ENCODE measurements at regions not wholly inside any gene's neighbourhood (a gene's known extent, or its start where the extent isn't known, plus 50 kb on each side); places are given as distances from the start of the nearest gene placed in this dataset.
"Not testable (repeated sequence)": the region's sequence is repeated elsewhere in the genome, so short reads cannot be mapped to it uniquely, and the experiment has no call there.

DNA sequence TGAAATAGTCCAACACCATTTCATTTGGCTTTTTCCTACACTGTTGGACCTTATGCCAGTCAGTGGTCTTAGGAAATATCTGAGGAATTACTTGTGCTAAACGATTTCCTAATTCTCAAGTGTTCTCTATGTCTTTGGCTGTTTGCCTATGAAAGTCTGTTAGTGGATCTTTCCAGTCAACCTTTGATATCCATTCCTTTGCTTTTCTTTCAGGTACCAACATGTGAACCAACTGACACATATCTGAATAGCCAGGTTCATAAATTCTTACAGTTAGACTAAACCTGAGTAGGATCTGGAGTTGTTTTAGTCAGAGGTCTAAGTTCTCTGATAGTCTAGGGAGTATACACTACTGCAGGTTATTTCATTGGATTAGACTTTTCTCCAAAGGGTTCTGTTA lies 343.5 kb upstream of the LRRC3B start:
- DNase-seq (ENCODE audit: low read depth), result no peak

DNA sequence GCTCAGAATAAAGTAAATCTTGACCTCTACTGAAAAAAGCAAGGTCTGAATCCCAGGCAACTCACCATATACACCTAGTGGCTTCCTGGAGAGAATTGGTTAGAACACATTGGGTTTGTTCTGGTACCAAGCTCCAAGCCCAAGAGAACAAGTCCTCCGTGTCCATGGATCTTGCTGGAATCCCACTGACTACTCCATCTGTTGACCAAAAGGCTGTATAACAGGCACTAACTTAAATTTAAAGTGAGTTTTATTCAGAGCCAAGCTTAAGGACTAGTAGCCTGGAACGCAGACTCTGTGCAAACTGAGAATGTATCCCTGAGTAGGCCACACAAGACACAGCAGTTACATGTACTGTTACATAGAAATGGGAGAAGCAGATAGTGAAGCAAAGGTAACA lies 342.1 kb upstream of the LRRC3B start:
- no peak for DNase-seq (ENCODE audit: low read depth)

DNA sequence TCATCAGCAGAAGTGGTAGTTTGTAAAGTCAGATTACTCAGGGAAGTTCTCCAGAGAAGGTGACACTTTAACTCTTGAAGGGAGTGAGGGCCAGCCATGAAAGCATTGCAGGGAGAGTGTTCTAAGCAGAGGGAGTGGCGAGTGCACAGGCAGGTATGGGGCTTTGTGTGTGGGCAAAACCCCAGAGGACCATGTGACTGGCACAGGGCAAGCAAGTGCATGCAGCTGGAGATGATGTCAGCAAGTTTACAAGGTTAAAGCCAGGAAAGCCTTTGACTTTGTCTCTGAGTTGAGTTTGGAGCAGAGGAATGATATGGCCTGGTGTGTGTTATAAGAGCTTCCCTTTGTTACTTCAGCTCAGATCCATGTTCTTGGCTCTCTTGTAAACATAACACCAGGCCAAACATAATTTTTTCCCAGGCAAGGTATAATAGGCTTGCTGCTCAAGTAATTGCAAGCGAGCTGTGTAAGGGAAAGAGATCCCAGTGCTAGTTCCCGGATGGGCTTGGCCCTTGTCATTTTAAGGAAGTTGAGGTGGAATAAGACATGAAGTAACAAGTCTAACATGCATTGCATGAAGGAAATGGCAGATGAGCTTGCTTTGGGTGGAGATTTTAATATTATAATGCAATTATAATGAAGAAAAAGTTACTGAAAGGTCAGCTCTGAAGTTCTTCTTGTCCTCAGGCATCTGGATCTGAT lies 341.1 kb upstream of the LRRC3B start:
- DNase-seq (ENCODE audit: low read depth), result no peak

DNA sequence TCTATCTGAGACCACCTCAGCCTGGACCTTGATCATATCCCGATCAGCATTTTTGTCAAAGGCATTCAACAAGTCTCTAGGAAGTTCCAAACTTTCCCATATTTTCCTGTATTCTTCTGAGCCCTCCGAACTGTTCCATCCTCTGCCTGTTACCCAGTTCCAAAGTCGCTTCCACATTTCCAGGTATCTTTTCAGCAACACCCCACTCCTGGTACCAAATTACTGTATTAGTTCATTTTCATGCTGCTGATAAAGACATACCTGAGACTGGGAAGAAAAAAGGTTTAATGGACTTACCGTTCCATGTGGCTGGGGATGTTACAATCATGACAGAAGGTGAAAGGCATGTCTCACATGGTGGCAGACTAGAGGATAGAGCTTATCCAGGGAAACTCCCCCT lies 338.1 kb upstream of the LRRC3B start:
- DNase-seq (ENCODE audit: low read depth), result not testable (repeated sequence)

DNA sequence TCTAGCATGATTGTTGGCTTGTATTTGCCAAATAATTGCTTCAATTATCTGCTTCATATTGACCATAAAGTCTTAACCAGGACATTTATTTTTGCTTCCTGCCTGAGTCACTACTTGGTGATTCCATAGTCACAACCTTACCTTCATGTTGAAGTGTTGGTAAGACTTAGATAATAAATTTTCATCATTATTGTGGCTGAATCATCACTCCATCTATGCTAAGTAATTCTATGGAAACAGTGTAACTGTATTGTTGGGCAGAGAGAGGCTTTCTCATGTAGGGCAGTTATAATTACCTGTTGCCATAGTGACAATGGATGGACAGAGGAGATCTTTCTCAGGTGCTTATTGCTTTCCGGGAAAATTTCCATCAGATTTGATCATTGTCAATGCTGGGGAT lies 330.7 kb upstream of the LRRC3B start:
- DNase-seq (ENCODE audit: low read depth), result no peak

DNA sequence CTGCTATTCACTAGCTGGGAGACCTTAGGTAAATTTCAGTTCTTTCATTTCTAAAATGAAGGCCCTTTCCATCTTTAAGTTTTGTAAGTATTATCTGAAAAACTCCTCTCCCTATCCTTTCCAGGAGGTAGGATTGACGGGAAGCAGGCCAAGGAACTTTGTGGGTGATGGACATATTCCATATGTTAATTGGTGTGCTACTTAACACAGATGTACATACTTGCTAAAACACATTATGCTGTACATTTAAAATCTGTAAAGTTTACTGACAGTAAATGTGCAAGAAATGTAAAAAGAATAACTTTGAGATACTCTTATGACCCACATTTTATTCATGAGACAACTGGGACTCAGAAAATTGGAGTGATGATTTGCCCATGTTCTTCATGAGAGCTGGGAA lies 329.8 kb upstream of the LRRC3B start:
- no peak for DNase-seq (ENCODE audit: low read depth)

DNA sequence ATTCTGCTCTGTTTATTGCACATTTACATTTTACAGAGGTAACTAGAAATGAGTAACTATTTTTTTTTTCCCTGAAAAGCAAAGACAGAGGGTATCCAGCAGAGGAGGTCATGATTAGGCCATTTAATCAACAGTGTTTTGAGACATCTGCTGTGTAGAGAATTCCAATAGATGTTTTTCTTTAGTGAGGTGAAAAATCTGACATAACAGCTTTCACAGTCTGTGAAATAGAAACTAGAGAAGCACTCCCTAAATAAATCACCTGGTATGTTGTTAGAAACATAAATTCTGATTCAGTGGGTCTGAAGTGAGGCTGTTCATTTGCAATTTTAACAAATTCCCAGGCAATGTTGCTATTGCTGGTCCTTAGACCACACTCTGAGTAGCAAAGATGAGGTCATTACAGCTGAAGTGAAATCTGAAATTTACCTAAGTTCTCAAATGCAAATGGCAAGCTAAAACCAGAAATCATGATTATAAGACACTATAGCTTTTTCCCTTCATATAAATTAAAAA lies 329.2 kb upstream of the LRRC3B start:
- no peak for DNase-seq (ENCODE audit: low read depth)

DNA sequence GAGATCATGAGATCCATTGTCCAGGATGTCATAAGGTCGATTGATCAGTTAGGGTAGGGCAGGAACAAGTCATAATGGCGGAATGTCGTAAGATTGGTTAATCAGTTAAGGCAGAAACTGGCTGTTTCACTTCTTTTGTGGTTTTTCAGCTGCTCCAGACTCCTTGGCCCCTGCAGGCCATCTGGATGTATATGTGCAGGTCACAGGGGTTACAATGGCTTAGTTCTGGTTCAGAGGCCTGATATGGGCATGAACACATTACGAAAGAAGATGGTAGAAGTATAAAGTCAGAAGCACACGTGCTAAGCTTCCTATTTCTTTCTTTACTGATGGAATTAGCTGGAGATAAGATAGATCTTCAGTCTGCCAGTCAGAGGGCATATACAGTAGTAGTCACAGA lies 315.4 kb upstream of the LRRC3B start:
- no peak for DNase-seq (ENCODE audit: low read depth)

DNA sequence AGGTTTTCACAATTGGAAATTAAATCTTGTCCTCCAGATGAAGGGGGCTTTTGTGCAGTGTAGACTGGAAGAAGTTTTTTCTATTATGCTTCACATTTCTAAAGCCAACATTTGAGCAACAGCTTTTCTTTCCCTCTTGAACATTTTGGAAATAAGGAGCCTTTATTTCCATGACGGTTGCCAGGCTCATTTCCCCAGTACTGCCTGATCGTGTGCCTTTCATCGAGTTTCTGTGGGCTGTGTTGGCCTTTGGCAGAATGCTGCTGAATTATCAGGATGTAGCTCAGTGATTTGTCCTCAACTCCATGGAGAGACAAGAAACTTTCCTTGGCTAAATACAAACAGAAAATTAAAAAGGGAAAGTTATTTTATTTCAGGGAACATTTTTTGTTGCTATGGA lies 314.8 kb upstream of the LRRC3B start:
- no peak for DNase-seq (ENCODE audit: low read depth)

DNA sequence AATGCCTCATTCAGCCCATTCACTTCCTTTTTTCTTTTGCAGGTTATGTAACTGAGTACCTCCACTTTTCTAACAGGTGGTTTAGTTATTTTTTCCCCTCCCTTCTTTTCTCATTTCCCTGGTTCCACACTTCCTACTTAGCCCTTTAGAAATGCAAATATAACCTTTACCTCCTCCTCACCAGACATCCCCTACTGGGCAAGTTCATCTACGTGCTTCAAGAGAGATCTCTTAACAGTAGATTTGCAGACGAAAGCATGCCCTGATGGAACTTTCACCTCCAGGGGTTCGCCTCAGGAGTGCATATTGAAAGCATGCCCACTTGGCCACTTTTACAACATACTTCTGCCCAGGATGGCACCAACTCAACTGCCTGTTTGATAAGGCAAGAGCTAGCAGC lies 314.1 kb upstream of the LRRC3B start:
- no peak for DNase-seq (ENCODE audit: low read depth)

DNA sequence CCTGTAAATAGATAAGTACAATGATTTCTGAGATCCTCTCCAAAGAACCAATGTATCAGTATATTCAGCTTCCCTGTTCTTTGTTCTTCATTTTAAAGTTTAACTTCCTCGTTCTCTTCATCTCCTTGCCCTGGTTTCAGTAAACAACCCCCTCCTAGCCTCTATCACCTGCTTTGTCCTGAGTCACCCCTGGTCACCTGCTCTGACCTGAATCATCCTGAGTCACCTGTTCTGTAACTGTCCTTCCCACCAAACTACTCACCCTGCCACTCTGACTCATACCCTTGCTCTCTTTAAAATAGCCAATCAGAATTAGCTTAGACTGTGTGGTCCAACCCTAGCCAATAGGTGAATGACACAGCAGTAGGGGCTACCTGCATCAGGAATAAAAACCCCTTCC lies 313.0 kb upstream of the LRRC3B start:
- DNase-seq (ENCODE audit: low read depth), result not testable (repeated sequence)

DNA sequence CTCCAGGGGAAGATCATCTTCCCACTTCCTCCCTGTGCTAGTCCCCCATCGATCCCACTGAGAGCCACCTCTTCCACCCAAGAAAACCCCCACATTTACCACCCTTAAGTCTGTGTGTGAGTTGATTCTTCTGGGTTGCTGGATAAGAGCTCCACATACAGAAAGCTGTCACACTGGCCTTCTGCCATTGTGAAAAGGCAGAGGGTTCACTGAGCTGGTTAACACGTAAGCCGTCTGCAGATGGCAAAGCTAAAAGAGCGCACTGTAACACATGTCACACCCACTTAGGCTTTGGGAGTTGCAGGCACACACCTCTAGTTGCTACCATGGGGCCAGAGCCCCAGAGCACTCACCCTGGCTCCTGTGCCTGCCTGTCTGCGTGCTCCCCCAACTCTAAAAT lies 309.8 kb upstream of the LRRC3B start:
- DNase-seq (ENCODE audit: low read depth), result no peak

DNA sequence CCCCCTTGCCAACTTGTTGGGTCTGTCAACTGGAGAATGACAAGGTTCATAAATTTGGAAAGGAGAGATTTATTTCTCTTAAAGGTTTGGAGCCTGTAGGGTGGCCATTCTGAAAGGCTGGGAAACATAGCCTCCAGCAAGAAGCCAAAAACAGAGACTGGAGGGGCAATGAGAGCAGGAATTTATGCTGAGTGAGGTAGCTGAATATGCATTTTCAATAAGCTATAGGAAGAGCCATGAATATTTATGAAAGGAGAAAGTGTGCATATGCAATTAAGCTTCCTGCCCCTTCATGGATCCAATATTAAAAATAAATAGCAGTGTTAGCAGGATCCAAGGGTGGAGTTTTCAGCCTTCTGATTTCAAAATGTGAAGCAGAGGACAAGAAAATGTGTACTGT lies 306.1 kb upstream of the LRRC3B start:
- no peak for DNase-seq (ENCODE audit: low read depth)

DNA sequence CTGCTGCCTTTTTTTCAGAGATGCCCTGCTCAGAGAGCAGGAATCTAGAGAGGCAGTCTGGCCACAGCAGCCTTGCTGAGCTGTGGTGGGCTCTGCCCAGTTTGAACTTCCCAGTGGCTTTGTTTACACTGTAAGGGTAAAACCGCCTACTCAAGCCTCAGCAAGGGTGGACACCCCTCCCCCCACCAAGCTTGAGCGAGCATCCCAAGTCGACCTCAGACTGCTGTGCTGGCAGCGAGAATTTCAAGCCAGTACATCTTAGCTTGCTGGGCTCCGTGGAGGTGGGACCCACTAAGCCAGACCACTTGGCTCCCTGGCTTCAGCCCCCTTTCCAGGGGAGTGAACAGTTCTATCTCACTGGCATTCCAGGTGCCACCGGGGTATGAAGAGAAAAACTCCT lies 298.8 kb upstream of the LRRC3B start:
- DNase-seq (ENCODE audit: low read depth), result not testable (repeated sequence)

DNA sequence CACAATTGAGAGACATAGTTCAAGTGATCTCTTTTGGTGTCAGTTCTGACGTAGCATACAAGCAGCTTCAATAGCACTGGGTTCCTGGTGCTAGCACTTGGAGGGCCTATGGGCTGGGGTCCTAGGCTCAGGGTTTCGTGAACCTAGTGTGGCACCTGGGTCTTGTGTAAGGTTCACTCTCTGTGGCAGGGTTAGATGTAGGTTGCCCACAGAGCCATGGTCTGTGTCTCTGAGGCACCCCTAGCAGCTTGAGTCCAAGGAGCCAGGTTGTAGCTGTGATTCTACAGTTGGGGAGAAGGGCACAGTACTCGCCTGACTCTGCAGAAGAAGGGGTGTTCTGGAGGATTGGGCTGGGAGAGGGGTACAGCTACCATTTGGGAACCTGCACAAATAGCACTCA lies 282.6 kb upstream of the LRRC3B start:
- DNase-seq (ENCODE audit: low read depth), result no peak

DNA sequence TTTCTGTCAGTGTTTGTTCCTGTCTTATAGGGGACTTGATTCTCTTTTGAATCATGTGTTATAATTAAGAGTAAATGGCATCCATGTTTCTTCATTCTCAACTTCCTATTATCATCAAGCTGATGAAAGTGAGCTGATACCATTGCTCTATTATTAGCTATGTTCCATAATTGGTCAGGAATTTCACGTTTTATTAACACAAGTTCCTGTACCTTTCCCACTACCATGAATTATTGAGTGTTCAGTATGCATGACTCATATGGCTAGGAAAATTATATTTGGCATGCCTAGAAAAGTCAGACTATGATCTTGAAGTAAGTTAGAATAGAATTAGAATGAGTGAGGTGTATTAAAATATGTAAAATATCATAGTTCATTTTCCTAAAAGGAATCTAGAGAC lies 278.9 kb upstream of the LRRC3B start:
- no peak for DNase-seq (ENCODE audit: low read depth)

DNA sequence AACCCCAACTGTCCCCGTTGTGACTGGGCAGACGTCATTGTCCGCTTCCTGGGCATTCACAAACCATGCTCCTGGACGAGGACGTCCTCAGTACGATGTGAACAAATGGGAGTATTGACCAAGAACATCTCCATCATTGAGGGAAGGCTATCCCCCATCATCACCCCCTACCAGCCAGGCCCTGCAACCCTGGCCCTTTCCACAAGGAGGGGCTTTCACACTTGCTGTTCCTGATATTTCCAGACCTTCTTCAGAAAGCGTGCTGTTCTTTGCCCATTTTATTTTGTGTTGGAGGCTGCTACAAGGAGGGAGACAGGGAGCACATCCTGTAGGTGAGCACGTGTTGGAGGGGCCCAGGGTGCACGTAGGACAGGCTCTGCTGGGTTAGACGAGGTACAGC lies 277.0 kb upstream of the LRRC3B start:
- DNase-seq (ENCODE audit: low read depth), result no peak

DNA sequence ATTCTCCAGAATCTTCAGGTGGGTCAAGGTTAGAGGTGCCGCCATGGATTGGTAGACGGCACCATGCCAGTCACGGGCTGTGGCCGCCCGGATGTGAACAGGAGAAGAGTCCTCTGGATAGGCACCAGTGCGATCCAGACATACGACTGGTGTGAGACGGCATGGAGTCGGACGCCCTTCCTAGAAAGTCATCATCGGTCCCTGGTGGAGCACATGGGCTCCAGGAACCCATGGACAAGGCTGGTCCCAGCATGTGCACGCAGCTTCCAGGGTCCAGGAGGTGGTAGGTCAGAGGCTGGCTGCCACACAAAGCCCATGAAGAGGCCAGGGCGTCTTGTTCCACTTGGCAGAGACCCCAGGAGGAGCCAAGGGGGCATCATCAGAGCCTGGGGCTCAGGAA lies 276.1 kb upstream of the LRRC3B start:
- DNase-seq (ENCODE audit: low read depth), result no peak

DNA sequence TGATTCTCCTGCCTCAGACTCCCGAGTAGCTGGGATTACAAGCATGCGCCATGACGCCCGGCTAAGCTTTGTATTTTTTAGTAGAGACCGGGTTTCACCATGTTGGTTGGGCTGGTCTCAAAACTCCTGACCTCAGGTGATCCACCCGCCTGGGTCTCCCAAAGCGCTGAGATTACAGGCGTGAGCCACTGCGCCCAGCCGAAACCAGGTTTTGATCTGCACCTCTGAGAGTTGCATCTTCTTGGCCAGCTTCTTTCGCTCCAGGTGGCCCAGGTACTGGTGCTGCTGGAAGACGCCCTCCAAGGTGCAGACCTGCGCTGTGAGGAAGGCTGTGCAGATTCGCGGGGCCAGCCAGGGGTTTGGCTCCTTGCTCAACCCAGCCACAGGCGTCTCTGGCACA lies 275.4 kb upstream of the LRRC3B start:
- no peak for DNase-seq (ENCODE audit: low read depth)

DNA sequence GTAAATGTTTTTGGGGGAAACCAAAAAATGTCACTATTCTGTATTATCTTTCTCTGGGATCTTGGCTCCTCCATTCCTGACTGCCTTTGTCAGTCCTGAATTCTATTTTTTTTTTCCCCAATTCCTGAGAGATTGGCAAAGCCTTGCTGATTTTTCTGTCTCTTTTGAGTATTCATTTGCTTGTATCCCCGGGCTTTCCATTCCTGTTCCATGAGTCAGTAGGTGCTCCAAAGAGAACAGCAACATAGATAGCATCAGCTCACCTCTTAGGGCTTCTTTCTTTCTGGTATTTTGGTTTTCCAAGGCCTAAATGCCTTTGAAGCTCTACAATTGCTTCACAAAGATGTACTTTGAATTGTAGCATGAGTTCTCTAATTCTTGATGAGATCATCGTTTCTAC lies 271.7 kb upstream of the LRRC3B start:
- DNase-seq (ENCODE audit: low read depth), result no peak

DNA sequence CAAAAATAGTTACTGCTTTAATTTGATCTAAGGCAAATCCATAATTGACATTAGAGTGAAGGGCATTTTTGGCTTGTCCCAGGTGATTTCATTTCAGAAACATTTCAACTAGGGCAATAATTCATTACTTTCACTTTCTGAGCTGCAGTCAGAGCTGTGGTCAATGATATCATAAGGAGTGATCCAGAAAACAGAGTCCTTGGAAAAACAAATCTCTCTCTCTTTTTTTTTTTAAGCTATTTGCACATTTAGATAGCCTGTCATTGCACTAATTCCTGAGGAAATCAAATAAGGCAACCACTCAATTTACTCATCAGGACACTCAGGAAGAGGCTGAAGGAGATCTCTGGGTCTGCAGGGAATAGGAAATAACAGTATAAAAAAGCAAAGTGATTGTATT lies 269.5 kb upstream of the LRRC3B start:
- no peak for DNase-seq (ENCODE audit: low read depth)

DNA sequence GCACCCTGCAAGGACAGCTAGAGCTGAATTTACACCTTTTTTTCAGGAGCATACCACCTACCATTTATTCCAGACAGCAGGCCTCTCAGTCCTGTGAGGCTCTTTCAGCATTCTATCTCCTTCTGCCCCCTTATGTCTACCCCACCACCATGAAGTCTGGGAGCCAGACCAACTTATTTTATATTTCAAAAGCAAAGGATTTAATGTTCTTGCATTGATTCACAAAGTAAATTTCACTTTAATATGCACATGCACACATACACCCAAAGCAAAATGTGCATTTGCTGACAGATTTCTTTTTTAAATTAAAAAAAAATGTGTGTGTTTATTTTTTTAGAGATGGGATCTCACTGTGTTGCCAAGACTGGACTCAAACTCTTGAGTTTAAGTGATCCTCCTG lies 264.2 kb upstream of the LRRC3B start:
- DNase-seq (ENCODE audit: low read depth), result no peak

DNA sequence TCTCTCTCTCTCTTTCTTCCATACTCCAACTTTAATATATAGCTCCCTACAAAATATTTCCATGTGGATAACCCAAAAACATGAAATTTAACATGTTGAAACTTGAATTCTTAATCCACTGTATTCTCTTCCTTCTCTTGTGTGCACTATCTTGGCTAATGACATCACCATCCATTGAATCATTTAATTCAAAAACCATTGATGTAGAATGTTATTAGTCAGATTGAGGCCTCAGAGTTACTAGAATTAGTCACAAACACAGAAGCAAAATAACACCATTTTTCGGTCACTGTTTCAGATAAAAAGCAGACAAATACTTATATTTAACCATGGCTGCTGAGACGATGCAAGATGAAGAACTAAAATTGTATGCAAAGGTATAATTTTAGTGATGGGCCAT lies 256.9 kb upstream of the LRRC3B start:
- DNase-seq (ENCODE audit: low read depth), result no peak

DNA sequence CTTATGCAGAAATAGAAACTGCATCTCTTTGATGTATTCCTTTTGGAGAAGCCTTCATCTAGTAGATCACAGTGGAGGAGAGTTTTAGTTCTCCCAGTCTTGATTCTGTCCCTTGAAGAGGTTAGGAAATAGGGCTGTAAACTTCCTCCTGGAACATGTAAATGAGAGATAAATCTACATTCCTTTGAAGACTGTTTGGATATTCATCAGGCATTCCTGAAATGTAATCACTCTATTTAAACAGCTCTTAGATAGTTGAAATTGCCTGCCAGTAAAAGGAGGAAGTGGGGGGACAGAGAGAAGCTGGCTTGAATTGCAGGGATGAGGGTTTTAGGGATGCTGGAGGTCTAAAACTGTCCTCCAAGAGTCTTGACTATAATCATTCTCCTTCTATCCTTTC lies 254.3 kb upstream of the LRRC3B start:
- no peak for DNase-seq (ENCODE audit: low read depth)

DNA sequence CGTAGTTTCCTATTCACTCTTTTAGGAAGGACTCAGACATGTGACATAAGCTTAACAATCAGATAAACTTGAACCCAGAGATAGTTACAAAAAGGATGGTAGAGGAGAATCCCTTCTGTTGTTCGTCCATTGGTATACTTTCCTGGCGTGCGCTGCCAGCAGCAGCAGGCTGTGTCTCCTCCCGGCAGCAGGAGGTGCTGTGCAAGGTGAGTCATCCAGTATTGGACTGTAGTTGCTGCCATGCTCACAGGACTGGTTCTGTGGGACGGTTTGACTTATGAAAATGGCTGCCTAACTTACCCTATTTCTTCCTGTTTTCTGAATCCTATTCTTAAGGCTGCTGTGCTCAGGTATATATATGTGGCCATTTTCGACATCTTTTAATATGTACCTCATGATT lies 253.4 kb upstream of the LRRC3B start:
- no peak for DNase-seq (ENCODE audit: low read depth)
